ENCODE measurements at regions not wholly inside any gene's neighbourhood (a gene's known extent, or its start where the extent isn't known, plus 50 kb on each side); places are given as distances from the start of the nearest gene placed in this dataset.
"Not testable (repeated sequence)": the region's sequence is repeated elsewhere in the genome, so short reads cannot be mapped to it uniquely, and the experiment has no call there.

- FAIRE-seq = no peak
These were observed 554.0 kb downstream of the ARL4A start for GRCh38 chr7:13241416-13241815.

- no peak for FAIRE-seq
These were observed 570.2 kb downstream of the ARL4A start for GRCh38 chr7:13257661-13258060.

- FAIRE-seq = no peak
These were observed 571.0 kb downstream of the ARL4A start for GRCh38 chr7:13258386-13258785.

- FAIRE-seq = no peak
These were observed 572.5 kb downstream of the ARL4A start for GRCh38 chr7:13259930-13260329.

- peak; percentile 85 for FAIRE-seq
These were observed 575.6 kb downstream of the ARL4A start for GRCh38 chr7:13262929-13263530.

GRCh38 chr7:13265271-13265670 lies 577.8 kb downstream of the ARL4A start:
- FAIRE-seq = no peak

GRCh38 chr7:13274205-13274604 lies 586.8 kb downstream of the ARL4A start:
- FAIRE-seq = not testable (repeated sequence)

- FAIRE-seq = peak; percentile 17
These were observed 589.5 kb downstream of the ARL4A start for GRCh38 chr7:13276977-13277376.

- no peak for FAIRE-seq
These were observed 590.6 kb downstream of the ARL4A start for GRCh38 chr7:13278020-13278419.

- FAIRE-seq = peak; percentile 94
These were observed 592.5 kb downstream of the ARL4A start for GRCh38 chr7:13279854-13280435.

- FAIRE-seq = peak; percentile 87
These were observed 595.0 kb downstream of the ARL4A start for GRCh38 chr7:13282377-13282980.

GRCh38 chr7:13286916-13287315 lies 599.5 kb downstream of the ARL4A start:
- FAIRE-seq = no peak

- FAIRE-seq = no peak
These were observed 601.1 kb downstream of the ARL4A start for GRCh38 chr7:13288516-13288915.

GRCh38 chr7:13290975-13291374 lies 603.5 kb downstream of the ARL4A start:
- no peak for FAIRE-seq

GRCh38 chr7:13293264-13294002 lies 606.0 kb downstream of the ARL4A start:
- no peak for FAIRE-seq

GRCh38 chr7:13307040-13307439 lies 619.6 kb downstream of the ARL4A start:
- no peak for FAIRE-seq

GRCh38 chr7:13308423-13308822 lies 621.0 kb downstream of the ARL4A start:
- FAIRE-seq = no peak

GRCh38 chr7:13309535-13309934 lies 622.1 kb downstream of the ARL4A start:
- peak; percentile 60 for FAIRE-seq

- FAIRE-seq = no peak
These were observed 624.9 kb downstream of the ARL4A start for GRCh38 chr7:13312307-13312706.

- no peak for FAIRE-seq
These were observed 632.9 kb downstream of the ARL4A start for GRCh38 chr7:13320333-13320732.

- FAIRE-seq = no peak
These were observed 633.9 kb downstream of the ARL4A start for GRCh38 chr7:13321316-13321715.

GRCh38 chr7:13322126-13322525 lies 634.7 kb downstream of the ARL4A start:
- no peak for FAIRE-seq

GRCh38 chr7:13327669-13328068 lies 640.2 kb downstream of the ARL4A start:
- no peak for FAIRE-seq

- FAIRE-seq = no peak
These were observed 645.9 kb downstream of the ARL4A start for GRCh38 chr7:13333371-13333770.

Measured in TTC549 (cell line).